HUES64 (cell line): ENCODE measurements at regions not wholly inside any gene's neighbourhood (a gene's known extent, or its start where the extent isn't known, plus 50 kb on each side); places are given as distances from the start of the nearest gene placed in this dataset.
A peak's percentile ranks its signal among the peaks of the same experiment; 100 is the strongest.

Experiments used
- H3K27ac ChIP-seq: 2 replicates; pipeline ENCODE4 v1.7.0; 2013; ENCODE audit warnings: low read depth, low read length, inconsistent platforms
- H3K27me3 ChIP-seq: 2 replicates; pipeline ENCODE4 v1.6.1; 2013; ENCODE audit warnings: mild to moderate bottlenecking, low read length; ENCODE audit not compliant: insufficient read depth
- H3K36me3 ChIP-seq: 2 replicates; pipeline ENCODE4 v1.6.1; 2013; ENCODE audit warnings: mild to moderate bottlenecking, low read length; ENCODE audit not compliant: insufficient read depth
- H3K4me1 ChIP-seq: 2 replicates; pipeline ENCODE4 v1.6.1; 2013; ENCODE audit warnings: mild to moderate bottlenecking, low read length, moderate library complexity; ENCODE audit not compliant: insufficient read depth
- H3K4me3 ChIP-seq: 2 replicates; pipeline ENCODE4 v1.5.1; 2013; ENCODE audit warnings: mild to moderate bottlenecking, low read length, moderate library complexity
- H3K9ac ChIP-seq: 2 replicates; pipeline ENCODE4 v1.6.1; 2013; ENCODE audit warnings: mild to moderate bottlenecking, low read depth, low read length
- H3K9me3 ChIP-seq: 2 replicates; pipeline ENCODE4 v1.6.1; 2013; ENCODE audit warnings: low read depth, low read length; ENCODE audit not compliant: insufficient read depth
- whole genome bisulfite sequencing: fragments of 150-250, 120-280 bp; methylation state at CpG from one replicate; pipeline ENCODE4 v1.1.7; 2013; ENCODE audit warnings: missing lambda C conversion rate; 5-methylcytosine and 5-hydroxymethylcytosine counted together

DNA sequence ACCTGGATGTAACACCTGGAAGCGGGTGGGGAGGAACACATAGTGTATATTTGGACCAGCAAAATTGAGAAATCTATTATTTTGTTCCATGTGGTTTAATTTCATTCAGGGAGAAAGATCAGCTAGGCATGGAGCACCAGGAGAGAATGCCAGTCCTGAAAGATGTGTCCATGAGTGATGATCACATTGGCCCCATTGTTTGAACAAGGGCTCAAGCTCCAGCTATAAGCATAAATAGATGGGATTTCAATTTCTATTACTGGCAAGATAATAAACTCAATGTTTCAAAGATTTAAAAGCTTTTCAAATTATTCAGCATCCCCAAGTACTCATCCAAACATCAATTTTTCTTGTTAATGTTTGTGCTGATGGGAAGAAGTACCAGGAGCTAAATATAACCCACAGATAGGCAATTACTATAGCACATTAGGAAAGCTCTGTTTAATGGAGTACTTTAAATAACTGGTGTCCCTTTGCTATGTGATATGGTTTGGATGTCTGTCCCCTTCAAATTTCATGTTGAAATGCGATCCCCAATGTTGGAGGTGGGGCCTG is 275.3 kb upstream of the PHYHIPL start:
- Histone ChIP-seq H3K4me3 (no peak overlapping the region), H3K9me3 (peaks cover 2% of the 10 kb centered on the region; the same call in 1 of the 2 replicates), H3K4me1 (no peaks in the 10 kb centered on the region), H3K27me3 (no peaks in the 10 kb centered on the region), H3K36me3 (no peaks in the 10 kb centered on the region), H3K27ac (no peak overlapping the region), H3K9ac (no peak overlapping the region)
- WGBS = 97% methylated on average over 2 of the region's 2 CpGs

DNA sequence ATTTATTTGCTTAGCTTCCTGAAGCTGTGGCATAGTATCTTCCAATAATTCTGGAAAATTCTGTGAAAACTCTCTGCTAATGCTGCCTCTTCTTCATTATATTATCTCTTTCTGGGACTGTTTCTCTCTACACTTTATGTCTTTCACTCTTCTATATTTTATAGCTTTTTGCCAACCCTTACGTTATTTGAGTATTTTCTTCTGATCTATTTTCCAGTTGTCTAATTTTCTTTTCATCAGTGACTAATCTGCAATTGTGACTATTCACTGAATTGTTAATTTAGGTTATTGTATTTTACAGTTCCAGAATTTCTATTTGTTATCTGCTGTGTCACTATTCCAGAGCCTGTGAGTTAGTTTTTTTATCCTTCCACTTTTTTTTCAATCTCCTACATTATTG is 273.4 kb upstream of the PHYHIPL start:
- Histone ChIP-seq H3K9ac (no peak overlapping the region), H3K4me3 (no peak overlapping the region), H3K36me3 (no peaks in the 10 kb centered on the region), H3K27me3 (no peaks in the 10 kb centered on the region), H3K4me1 (no peaks in the 10 kb centered on the region), H3K27ac (no peak overlapping the region), H3K9me3 (peaks cover 2% of the 10 kb centered on the region; the same call in 1 of the 2 replicates)
- WGBS = 100% methylated on average over 1 of the region's 1 CpG

GRCh38 chr10:58909881-58910280 is 266.6 kb upstream of the PHYHIPL start:
- Histone ChIP-seq H3K9ac (no peak overlapping the region), H3K27ac (no peak overlapping the region), H3K4me1 (no peaks in the 10 kb centered on the region), H3K27me3 (no peaks in the 10 kb centered on the region), H3K4me3 (no peak overlapping the region), H3K36me3 (no peaks in the 10 kb centered on the region), H3K9me3 (no peaks in the 10 kb centered on the region)
- 98% methylated on average over 2 of the region's 2 CpGs for WGBS

DNA sequence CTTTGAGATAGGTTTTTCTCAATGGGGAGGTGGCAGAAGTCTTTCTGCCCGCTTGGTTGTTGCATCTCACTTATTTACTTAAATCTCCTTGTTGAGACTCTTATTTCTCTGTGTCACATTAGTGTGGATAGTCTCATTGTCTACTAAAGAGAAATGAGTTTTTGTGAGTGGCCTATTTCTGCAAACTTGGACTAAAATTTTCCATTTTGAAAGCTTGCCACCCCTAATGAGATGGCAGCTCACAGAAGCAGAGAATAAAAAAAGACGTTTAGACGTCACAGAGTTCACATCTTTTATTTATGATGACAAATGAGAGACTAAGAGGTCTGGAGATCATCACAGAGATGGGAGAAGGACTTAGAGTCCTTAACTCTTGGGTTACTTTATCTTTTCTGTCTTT is 262.7 kb upstream of the PHYHIPL start:
- WGBS = 94% methylated on average over 2 of the region's 3 CpGs
- H3K36me3 ChIP-seq = no peaks in the 10 kb centered on the region
- H3K9ac ChIP-seq = no peak overlapping the region
- H3K9me3 ChIP-seq = no peaks in the 10 kb centered on the region
- H3K27ac ChIP-seq = no peak overlapping the region
- H3K4me3 ChIP-seq = no peak overlapping the region
- no peaks in the 10 kb centered on the region for H3K4me1 ChIP-seq
- no peaks in the 10 kb centered on the region for H3K27me3 ChIP-seq

- Histone ChIP-seq H3K9ac (no peak overlapping the region), H3K36me3 (no peaks in the 10 kb centered on the region), H3K27ac (no peak overlapping the region), H3K27me3 (no peaks in the 10 kb centered on the region), H3K9me3 (no peaks in the 10 kb centered on the region), H3K4me1 (peaks cover 11% of the 10 kb centered on the region; the same call in 1 of the 2 replicates), H3K4me3 (no peak overlapping the region)
- 100% methylated on average over 2 of the region's 2 CpGs for WGBS
These were observed 257.6 kb upstream of the PHYHIPL start for GRCh38 chr10:58918887-58919286.

DNA sequence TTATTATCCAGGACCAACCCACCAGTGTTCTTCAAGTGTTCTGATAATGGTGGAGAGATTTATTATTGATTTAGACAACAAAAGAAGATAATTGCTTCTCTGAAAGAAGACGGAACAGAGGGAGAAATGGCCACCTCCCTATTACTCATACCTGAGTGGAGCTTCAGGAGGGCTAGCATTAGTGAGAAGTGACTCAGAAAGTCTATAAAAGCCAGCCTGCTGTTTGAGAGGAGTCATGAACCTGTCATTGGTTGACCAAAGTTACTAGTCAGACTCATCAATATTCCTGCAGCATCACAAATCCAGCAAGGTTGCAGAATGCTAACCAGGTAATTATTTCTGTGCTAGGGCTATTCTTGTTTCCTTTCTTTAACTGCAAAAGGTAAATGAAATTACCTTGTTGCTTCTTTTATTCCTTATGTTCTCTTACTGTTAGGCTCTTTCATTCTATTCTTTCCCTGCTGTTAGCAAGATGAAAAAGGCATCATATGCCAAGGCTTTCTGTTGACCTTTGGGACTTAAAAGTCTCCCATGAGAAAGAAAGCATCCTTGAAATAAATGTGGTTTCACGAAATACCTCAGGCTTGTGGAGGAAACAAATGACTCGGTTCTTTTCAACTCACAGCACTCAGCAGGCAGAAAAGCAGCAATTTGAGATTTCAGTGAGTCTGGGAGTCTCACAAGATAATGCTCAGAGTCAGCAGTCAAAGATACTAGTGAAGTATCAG is 256.4 kb upstream of the PHYHIPL start:
- WGBS = 32% methylated on average over 2 of the region's 3 CpGs
- no peaks in the 10 kb centered on the region for H3K27me3 ChIP-seq
- no peaks in the 10 kb centered on the region for H3K36me3 ChIP-seq
- peaks cover 11% of the 10 kb centered on the region; the same call in 1 of the 2 replicates for H3K4me1 ChIP-seq
- peak overlapping the region; percentile 21; the same call in 1 of the 2 replicates for H3K27ac ChIP-seq
- H3K9me3 ChIP-seq = no peaks in the 10 kb centered on the region
- H3K4me3 ChIP-seq = no peak overlapping the region
- no peak overlapping the region; the same call in 1 of the 2 replicates for H3K9ac ChIP-seq

- H3K9ac ChIP-seq = no peak overlapping the region; the same call in 1 of the 2 replicates
- no peak overlapping the region for H3K4me3 ChIP-seq
- H3K36me3 ChIP-seq = no peaks in the 10 kb centered on the region
- H3K27me3 ChIP-seq = no peaks in the 10 kb centered on the region
- no peaks in the 10 kb centered on the region for H3K9me3 ChIP-seq
- H3K27ac ChIP-seq = peak overlapping the region; percentile 21
- H3K4me1 ChIP-seq = peaks cover 11% of the 10 kb centered on the region; the same call in 1 of the 2 replicates
These were observed 255.8 kb upstream of the PHYHIPL start for GRCh38 chr10:58920655-58921003.

GRCh38 chr10:58921421-58921855 is 255.0 kb upstream of the PHYHIPL start:
- Histone ChIP-seq H3K36me3 (no peaks in the 10 kb centered on the region), H3K4me3 (no peak overlapping the region), H3K9ac (no peak overlapping the region; the same call in 1 of the 2 replicates), H3K9me3 (no peaks in the 10 kb centered on the region), H3K27ac (no peak overlapping the region), H3K27me3 (no peaks in the 10 kb centered on the region), H3K4me1 (peaks cover 11% of the 10 kb centered on the region; the same call in 1 of the 2 replicates)
- WGBS = 88% methylated on average over 2 of the region's 2 CpGs

DNA sequence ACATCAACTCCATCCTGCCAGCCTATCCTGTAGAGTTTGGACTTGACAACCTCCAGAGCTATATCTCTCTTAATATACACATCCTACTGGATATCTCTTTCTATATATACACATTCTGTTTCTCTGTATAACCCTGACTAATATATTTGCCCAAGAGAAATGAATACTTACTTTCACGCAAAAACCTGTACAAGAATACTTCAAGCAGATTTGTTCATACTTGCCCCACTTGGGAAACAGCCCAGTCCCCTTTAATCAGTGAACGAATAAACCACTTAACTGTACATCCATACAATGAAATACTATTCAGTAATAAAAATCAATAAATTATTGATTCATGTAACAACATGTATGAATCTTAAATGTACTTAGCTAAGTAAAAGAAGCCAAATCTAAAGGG is 251.1 kb upstream of the PHYHIPL start:
- H3K9me3 ChIP-seq = no peaks in the 10 kb centered on the region
- no peak overlapping the region for H3K9ac ChIP-seq
- no peak overlapping the region for H3K27ac ChIP-seq
- no peaks in the 10 kb centered on the region for H3K27me3 ChIP-seq
- 91% methylated on average over 2 of the region's 2 CpGs for WGBS
- H3K36me3 ChIP-seq = no peaks in the 10 kb centered on the region
- peaks cover 7% of the 10 kb centered on the region; the same call in 1 of the 2 replicates for H3K4me1 ChIP-seq
- no peak overlapping the region for H3K4me3 ChIP-seq

- 92% methylated on average over 4 of the region's 4 CpGs for WGBS
- no peaks in the 10 kb centered on the region for H3K9me3 ChIP-seq
- H3K4me1 ChIP-seq = no peaks in the 10 kb centered on the region
- no peak overlapping the region for H3K27ac ChIP-seq
- H3K36me3 ChIP-seq = no peaks in the 10 kb centered on the region
- no peak overlapping the region for H3K4me3 ChIP-seq
- H3K27me3 ChIP-seq = no peaks in the 10 kb centered on the region
- no peak overlapping the region for H3K9ac ChIP-seq
These were observed 245.9 kb upstream of the PHYHIPL start for GRCh38 chr10:58930500-58930899.

GRCh38 chr10:58932126-58932525 is 244.3 kb upstream of the PHYHIPL start:
- 97% methylated on average over 3 of the region's 3 CpGs for WGBS
- no peak overlapping the region for H3K9ac ChIP-seq
- H3K9me3 ChIP-seq = no peaks in the 10 kb centered on the region
- no peaks in the 10 kb centered on the region for H3K27me3 ChIP-seq
- H3K27ac ChIP-seq = no peak overlapping the region
- H3K4me3 ChIP-seq = no peak overlapping the region
- H3K36me3 ChIP-seq = no peaks in the 10 kb centered on the region
- no peaks in the 10 kb centered on the region for H3K4me1 ChIP-seq
